PC-3 (cell line): ENCODE measurements at regions not wholly inside any gene's neighbourhood (a gene's known extent, or its start where the extent isn't known, plus 50 kb on each side); places are given as distances from the start of the nearest gene placed in this dataset.

Experiments
- CTCF ChIP-seq: fragments of 300-600 bp; sonication (generic); conservative IDR thresholded peaks from 2 replicates; pipeline ENCODE4 v1.5.1; 2017; ENCODE audit warnings: antibody characterized with exemption, low read depth, mild to moderate bottlenecking, low read length
- EZH2 ChIP-seq: fragments of 300-600 bp; sonication (generic); IDR thresholded peaks from one replicate; pipeline ENCODE4 v1.6.1; 2017; ENCODE audit warnings: antibody characterized with exemption, mild to moderate bottlenecking, low read length; ENCODE audit not compliant: unreplicated experiment
- EZH2phosphoT487 ChIP-seq: fragments of 300-600 bp; sonication (generic); IDR thresholded peaks from 2 replicates; pipeline ENCODE4 v1.6.1; 2018; ENCODE audit warnings: mild to moderate bottlenecking, antibody characterized with exemption, low read length, borderline replicate concordance

GRCh38 chr16:17939723-17940122 is 396.8 kb downstream of the NPIPA8 start:
- TF ChIP-seq CTCF: no peak
- TF ChIP-seq EZH2: no peak
- no peak for TF ChIP-seq EZH2phosphoT487
